HG03460 (cell line): ENCODE measurements at regions not wholly inside any gene's neighbourhood (a gene's known extent, or its start where the extent isn't known, plus 50 kb on each side); places are given as distances from the start of the nearest gene placed in this dataset.
"Not testable (repeated sequence)": the region's sequence is repeated elsewhere in the genome, so short reads cannot be mapped to it uniquely, and the experiment has no call there.

Experiments
- ATAC-seq: cut with Tn5 transposase; IDR thresholded peaks from one replicate; pipeline ENCODE4 v1.9.1; 2021; ENCODE audit not compliant: unreplicated experiment

DNA sequence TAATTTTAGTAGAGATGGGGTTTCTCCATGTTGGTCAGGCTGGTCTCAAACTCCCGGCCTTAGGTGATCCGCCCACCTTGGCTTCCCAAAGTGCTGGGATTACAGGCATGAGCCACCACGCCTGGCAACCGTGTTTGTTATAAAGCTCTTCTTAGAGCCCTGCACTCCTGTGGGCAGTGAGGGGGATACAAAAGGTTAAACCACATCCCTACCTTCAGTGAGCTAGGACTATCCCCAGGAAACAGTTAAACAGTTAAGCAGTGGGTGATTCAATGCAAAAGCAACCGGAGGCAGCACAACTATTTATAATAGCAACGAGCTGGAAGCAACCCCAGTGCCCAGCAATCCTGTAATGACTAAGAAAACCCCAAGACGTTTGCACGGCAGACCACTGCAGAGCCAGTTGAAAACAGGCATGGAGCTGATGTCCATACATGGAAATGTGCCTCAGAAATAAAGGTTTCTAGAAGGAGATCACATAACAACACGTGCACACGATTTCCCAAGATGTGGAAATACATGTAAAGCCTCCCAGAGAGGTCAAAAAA, 107.2 kb upstream of the LYZL2 start:
- peak; percentile 83 for ATAC-seq

DNA sequence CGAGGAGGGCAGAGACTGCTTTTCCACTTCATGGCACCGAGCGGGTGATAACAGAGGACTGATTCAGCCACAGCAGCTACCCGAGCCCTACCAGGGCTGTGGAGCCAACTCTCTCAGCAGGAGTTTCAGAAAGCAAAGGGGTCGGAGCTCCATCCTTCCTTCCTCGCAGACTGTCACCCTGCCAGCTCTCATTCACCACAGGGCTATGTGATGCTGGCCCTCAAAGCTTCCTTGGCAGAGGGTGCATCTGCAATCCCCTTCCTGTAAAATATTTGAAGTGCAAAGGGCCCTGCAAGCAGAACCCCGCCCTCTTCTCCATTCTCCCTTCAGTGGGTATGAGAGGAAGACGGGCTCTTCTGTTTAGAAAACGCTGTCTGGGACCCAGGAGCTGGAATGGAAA, 105.3 kb upstream of the LYZL2 start:
- ATAC-seq: no peak

DNA sequence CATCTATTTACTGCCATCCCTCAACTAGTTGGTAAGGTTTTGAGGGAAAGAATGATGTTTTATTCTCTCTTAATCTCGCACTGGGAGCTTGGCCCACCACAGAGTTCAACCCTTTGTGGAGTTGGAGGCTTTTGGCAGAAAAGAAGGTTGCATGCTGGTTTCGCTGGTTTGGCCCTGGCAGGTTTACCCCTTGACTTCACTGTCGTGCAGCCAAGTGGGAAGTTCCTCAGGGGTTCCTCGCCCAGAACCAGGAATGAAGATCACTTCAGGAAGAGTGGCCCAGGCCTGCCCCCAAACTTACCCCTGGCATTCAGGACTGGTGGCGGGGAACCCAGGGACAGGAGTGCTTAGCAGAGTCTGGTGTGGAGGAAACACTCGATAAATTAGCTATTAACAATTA, 103.1 kb upstream of the LYZL2 start:
- ATAC-seq: no peak

DNA sequence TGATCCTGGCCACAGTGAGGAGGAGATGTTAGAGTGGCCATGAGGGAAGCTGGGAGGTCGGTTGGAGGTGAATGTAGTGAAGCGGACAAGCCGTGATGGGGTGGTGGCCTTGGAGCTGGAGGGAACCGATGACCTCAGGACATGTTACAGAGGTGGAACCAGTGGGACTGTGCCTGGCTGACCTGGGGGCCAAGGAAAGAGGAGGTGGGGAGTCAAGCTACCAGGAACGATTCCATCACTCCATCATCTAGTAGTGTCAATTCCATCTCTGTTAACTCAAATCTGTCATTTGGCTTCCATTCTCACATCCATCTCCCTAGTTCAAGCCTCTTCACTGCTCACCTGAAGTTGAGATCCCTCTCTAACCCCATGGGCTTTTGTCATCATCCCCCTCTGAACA, 102.4 kb upstream of the LYZL2 start:
- no peak for ATAC-seq

DNA sequence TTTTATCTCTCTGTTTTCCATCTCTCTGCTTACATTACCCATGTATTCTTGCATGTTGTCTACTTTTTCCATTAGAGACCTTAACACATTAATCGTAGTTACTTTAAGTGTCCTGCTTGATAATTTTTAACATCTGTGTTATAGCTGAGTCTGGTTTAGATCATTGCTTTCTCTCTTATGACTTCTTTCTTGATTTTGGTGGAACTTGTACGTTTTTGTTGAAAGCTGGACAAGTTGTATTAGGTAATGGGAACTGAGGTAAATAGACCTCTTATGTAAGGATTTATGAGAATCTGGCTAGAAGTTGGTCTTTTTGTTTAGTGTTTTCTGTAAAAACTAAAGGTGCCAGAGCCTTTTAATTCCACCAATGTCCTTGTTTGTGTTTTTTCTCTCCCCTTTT, 100.8 kb upstream of the LYZL2 start:
- ATAC-seq: no peak

DNA sequence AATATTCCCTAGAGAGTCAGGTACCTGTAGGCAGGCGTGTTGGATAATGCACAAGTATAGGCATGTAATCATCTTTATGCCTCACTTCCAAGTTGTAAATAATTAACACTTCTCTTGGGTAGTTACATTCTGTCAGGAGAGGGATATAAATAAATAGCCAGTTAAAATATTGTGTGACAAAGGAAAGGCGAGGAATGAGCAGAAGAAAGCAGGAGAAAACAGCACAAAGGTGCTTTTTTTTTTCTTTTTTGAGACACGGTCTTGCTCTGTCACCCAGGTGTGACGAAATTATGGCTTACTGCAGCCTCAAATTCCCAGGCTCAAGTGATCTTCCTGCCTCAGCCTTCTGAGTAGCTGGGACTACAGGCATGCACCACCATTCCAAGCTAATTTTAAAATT, 99.2 kb upstream of the LYZL2 start:
- no peak for ATAC-seq

DNA sequence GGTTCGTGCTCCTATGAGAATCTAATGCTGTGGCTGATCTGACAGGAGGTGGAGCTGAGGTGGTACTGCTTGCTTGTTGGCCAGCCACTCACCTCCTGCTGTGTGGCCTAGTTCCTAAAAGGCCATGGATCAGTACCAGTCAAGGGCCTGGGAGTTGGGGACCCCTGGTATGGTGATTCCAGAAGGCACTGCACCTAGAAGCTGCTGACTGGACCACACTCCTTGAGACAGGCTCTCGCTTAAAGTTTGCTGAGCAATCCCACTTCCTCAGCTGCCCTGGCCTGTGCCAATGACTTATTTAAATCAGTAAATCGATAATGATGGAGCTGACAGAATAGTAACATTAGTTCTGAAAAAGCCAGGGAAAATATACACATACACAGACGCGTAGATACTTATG, 98.6 kb upstream of the LYZL2 start:
- ATAC-seq: no peak

DNA sequence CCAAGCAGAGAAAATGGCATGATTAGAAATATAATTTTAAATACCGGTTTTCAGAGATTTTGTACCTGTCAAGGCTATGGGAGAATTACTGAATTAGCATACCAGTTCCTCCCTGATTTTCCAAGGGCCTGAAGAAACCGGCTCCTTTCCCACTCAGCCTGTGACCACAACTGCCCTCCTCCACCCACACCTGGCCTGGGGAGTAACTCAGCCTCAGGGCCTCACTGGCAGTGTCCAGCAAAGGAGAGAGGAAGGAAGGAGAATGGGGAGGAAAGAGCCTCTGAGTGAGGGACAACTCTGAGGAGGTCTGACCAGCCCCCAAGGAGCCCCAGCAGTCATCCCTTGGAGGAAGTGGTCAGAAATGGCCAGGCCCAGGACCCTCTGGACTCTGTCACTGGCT, 98.0 kb upstream of the LYZL2 start:
- no peak for ATAC-seq

DNA sequence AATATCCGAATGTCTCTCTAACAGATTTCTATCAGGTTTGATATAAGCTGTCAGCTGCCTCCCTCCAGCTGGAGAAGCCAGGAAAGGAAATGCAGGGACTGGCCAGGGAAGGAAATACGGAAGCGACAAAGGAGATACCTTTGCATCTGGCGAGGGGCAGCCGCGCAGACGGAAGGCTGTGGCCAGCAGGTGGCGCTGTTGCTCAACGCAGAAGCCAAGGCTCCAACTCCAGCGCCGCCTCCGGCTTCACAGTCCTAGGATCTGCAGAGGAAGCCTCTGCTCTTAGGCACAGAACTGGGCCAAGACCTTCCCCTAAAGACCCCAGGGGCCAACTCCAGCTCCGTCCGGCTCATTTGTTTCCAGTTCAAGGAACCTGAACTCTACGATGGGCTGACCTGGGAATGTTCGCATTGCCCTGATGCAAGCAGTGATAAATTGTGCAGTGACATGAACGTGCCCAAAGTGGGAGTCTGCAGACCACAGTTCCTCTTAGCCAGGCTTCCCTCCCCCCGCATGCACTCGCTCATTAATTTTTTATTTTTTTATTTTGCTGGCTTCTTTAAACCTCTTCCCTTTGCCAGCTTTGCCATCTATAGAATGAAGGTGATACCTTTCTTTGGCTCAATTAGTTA, 97.3 kb upstream of the LYZL2 start:
- peak; percentile 92 for ATAC-seq

DNA sequence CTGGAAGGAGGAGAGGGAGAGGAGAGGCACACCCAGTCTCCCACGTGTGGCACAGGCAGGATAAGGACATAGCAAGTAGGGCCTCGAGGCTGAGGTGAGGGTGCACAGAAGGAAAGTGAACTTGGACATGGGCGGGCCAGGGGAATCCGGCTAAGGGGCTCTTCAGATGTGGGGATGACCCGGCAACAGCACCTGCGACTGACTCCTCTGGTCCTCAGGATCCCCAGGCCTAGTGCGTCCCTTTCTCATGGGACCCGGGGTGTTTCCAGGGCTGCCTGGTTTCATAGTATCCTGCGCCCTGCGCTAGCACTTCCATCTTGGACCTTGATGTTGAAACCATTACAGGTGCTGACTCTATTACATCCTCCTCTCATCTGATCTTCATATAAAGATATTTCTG, 96.1 kb upstream of the LYZL2 start:
- ATAC-seq: no peak

DNA sequence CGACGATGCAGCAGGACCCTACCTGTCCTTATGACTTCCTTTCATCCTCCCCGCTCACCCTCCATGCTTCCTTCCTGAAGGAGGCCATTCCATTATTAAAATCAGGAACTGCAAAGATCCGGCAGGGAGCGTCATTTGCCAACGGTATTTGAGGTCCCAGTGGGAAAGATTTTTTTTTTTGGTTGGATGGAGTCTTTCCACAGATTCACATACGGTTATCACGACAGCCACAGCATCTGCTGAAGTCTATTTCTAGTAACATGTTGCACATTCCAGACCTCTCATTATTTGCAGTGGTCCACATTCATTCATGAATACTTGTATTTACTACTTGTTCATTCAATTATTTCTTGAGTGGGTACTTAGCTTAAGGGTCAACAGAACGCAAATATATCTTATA, 94.7 kb upstream of the LYZL2 start:
- no peak for ATAC-seq

DNA sequence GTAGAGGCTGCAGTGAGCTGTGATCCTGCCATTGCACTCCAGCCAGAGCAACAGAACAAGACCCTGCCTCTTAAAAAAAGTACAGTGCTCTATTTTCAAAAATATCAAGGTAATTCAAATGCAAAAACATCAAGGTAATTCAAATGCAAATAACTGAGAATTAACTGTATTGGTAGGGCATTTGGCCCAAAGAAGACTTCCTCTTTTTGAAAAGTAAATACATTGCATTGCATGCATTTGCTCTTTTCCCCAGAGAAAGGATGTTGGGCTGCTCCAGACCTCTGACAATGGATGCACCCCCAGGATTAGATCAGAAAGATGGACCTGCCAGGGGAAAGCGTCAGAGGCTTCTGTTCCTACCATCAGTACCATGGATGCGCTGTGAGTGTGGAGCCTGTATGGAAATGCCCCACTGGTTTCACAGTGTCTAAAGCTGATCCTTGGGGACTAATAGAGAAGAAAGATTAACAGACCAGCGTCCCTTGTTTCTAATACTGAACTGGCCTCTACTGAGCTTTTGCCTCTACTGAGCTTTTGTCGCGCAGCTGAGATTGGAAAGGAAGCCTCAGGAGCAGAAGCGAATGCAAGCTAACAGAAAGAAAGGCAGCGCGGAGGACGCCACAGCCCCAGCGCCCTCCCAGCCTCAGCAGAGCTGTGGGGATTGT, 93.5 kb upstream of the LYZL2 start:
- ATAC-seq: no peak

DNA sequence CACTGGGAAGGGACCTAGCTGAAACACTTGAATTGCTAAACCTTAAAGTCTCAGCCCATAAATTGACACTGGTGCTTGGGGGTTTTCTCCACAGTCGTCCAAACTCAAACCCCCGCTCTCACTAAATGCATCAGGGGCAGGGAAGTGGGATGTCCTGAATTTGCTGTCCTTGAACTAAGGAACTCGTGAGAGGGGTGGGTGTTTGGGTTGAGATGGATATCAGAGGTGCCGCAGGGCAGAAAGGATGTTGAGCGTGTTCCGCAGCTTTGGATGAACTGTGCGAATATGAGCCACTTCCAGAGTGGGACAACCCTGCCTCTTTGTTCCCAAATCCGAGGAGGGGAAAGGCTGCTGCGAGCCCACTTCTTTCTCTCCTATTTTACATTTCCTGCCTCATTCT, 90.3 kb upstream of the LYZL2 start:
- no peak for ATAC-seq

DNA sequence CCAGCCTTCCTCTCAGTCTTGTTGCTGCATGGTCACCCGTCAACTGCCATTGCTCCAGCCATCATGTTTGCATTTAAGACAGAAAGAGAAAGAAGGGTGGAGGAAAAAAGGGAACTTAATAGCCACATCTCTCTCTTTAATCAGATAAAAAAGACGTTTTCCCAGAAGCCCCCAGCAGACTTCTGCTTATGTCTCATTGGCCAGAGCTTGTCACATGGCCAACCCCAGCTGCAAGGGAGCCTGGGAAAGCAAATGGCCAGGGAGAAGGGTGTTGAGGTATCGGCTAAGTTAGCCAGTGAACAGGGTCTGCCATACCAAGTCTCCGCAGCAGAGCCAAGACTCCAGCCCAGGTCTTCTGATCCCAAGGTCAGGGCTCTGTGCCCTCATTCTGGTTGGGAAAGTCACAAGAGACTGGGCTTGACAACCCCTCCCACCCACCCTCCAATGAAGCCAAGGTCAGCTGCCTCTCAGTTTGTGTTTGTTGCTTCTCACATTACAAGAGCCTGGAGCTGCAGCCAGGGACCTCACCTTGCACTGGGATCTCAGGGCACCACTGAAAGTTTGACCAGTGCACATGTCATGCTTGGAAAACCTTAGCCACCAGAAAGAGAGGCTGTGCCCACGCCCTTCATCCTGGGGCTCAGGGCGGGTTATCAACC, 80.3 kb upstream of the LYZL2 start:
- no peak for ATAC-seq

DNA sequence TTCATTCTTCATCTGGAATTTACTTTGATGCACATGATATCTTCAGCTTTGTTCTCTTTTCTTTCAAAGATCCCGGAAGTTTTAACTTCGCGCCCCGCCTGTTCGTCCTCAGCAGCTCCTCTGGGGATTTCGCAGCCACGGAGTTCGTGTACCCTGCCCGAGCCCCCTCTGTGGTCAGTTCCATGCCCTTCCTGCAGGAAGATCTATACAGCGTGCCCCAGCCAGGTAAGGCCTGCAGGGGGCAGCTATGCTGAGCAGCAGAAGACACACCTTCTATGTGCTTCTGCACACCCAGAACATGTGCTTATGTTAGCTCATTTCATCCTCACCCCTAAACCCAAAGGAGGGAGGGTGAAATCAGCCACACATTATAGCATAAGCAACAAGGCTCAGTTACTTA, 79.7 kb upstream of the LYZL2 start:
- no peak for ATAC-seq

DNA sequence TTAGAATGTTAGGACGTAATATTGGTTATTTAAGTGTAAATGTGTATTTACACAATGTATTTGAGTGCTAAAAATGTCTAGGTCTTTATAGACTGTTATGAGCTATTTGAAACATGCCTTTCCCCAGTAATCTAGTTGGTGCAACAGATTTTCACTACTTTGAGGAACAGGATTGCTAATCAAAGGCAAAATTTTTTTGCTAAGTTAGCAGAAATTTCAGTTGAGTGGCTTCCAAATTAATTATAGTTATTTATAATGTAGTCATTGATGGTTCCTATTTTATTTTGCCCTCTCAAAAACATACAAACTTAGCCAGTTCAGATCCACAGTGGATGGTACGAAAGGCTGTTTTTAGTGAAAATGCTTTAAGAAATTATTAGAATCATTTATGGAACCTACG, 78.7 kb upstream of the LYZL2 start:
- ATAC-seq: no peak

DNA sequence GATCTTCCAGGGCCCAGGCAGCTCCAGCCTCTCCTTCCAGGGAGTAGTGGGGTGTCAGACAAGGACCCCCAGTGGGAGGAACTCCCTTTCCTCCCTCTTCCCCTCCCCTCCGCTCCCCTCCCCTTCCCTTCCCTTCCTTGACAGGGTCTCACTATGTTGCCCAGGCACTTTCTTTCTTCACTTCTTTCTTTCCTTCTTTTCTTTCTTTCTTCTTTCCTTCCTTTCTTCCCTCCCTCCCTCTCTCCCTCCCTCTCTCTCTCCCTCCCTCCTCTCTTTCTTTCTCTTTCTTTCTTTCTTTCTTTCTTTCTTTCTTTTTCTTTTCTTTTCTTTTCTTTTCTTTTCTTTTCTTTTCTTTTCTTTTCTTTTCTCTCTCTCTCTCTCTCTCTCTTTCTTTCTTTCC, 76.6 kb upstream of the LYZL2 start:
- ATAC-seq: not testable (repeated sequence)

DNA sequence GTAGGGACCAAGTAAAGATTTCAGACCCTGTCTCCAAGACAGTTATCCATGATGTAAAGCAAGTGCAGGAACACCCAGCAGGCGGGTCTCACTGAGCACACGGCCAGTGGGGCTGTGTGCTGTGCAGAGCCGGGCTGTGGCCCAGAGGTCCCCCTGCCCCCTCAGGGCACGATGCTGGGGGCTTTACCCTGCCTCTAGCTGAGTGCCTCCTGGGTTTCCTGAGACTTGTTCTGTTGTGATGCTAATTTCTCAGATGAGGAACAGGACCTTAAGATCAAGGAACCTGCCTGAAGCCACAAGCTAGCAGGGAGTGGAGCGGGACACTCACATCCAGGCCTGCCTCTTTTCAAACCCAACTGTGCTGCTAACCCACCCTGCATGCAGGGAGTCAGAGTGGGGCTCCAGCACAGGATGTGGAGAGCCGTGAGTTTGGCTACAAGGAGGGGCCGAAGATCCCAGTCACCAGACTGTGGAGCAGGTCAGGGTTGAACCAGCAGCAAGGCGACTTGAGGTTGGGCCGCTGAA, 76.1 kb upstream of the LYZL2 start:
- peak; percentile 12 for ATAC-seq

DNA sequence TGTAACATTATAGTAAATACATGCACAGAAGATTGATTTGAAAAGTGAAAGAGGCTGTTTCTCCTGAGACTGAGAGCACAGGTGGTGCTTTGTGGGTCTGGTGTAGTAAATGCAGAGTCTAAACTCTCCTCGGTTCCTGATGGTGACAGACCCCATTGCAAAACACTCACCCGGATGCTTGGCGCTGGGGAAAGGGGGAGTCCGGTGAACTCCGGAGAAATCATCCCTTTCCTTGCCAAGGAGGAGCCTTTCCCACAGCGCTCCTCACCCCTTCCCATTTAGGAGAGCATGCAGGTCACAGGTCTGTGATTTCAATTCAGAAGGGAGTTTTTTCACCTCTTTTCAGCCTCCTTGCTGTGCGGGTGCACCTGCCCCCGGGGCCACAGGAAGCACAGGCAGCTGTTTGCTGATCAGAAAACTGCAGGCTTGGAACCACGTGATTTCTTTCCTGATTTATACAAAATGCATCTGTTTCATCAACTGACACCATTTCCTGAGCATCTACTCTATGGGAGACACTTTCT, 75.6 kb upstream of the LYZL2 start:
- ATAC-seq: peak; percentile 44

DNA sequence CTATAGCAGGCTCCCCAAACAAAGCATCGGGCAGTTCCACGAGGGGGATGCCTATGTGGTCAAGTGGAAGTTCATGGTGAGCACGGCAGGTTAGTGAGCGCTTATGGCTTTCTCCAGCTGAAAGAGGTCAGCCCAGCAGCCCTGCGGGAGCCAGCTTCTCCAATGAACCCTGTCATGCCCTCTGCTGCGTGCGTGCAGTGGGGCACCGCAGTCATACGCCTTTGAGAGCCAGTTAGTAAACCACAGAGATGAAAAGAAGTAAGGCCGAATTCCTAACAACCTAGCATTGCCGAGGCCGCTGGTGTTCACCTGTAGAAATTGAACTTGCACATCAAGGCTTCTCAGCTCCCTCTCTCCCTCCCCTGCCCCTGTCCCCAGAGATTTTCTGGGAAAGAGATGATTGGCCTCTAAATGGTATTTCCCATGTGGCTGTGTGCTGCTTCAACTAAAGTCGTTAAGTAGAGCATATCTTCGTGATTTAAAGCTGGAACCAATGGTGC, 75.1 kb upstream of the LYZL2 start:
- not testable (repeated sequence) for ATAC-seq

DNA sequence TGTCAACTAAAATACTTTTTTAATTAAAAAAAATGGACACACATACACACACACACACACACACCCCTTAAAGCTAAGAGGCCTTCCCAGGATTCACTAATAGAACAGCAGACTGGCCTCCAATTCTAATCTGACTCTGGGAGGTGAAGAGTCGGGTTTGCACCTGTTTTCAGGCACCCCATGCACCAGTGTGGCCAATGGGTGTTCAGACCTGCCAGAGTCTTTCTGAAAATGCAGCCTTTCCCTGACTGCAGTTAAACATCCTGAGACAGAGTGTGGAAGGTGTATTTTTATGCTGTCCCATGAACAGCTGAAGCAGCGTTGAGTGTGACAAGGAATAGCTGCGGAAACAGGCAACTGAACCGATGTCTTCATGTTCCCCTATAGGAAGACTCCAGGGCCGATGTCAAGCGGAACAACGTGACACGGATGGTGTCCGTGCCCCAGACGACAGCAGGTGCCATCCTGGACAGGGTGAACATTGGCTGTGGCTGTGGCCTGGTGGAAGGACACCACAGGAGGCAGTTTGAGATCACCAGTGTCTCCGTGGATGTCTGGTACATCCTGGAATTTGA, 74.6 kb upstream of the LYZL2 start:
- no peak for ATAC-seq
